ENCODE measurements at regions not wholly inside any gene's neighbourhood (a gene's known extent, or its start where the extent isn't known, plus 50 kb on each side); places are given as distances from the start of the nearest gene placed in this dataset.

- TF ChIP-seq CTCF (conservative IDR thresholded peaks at IDR 0.05; ENCODE audit: low read depth, low read length) (no peak), EZH2 (IDR thresholded peaks at IDR 0.05; ENCODE audit: low read length, unreplicated experiment) (no peak)
These were observed 234.8 kb upstream of the IRX2 start for GRCh38 chr5:2986301-2986700.
